Heart left ventricle (tissue), 16 donors: ENCODE measurements at regions not wholly inside any gene's neighbourhood (a gene's known extent, or its start where the extent isn't known, plus 50 kb on each side); places are given as distances from the start of the nearest gene placed in this dataset.

Experiments
- ATAC-seq, 4 donors: fragments of 200-7000 bp; cut with Tn5 transposase; one replicate each; pipeline ENCODE4 v1.9.1; 2020 to 2022; ENCODE audit warnings: moderate library complexity in 4 of 4, mild to moderate bottlenecking in 3 of 4, moderate number of reproducible peaks in 1 of 4
- DNase-seq, 5 donors: peaks; one replicate each; pipeline ENCODE4 v3.0.0-alpha.2; 2020
- H3K27ac ChIP-seq, 12 donors: fragments of 200-600 bp; sonication (generic) in 4 of 12; one replicate each; pipeline versions ENCODE4 v1.5.0 to v1.8.0; 2016 to 2022; ENCODE audit warnings: mild to moderate bottlenecking in 2 of 12
- H3K27me3 ChIP-seq, 9 donors: fragments of 200-600 bp; sonication (generic) in 2 of 9; one replicate each; pipeline versions ENCODE4 v1.5.1 to v1.8.0; 2016 to 2022; ENCODE audit warnings: mild to moderate bottlenecking in 3 of 9
- H3K36me3 ChIP-seq, 9 donors: fragments of 200-600 bp; sonication (generic) in 2 of 9; one replicate each; pipeline versions ENCODE4 v1.5.0 to v1.8.0; 2018 to 2022; ENCODE audit warnings: mild to moderate bottlenecking in 2 of 9
- H3K4me1 ChIP-seq, 12 donors: fragments of 200-600 bp; sonication (generic) in 4 of 12; one replicate each; pipeline versions ENCODE4 v1.5.0 to v1.8.0; 2016 to 2022; ENCODE audit warnings: mild to moderate bottlenecking in 3 of 12
- H3K4me3 ChIP-seq, 12 donors: fragments of 200-600 bp; sonication (generic) in 4 of 12; one replicate each; pipeline versions ENCODE4 v1.5.0 to v1.8.0; 2017 to 2022; ENCODE audit warnings: mild to moderate bottlenecking in 9 of 12, moderate library complexity in 4 of 12
- H3K9me3 ChIP-seq, 12 donors: fragments of 200-600 bp; sonication (generic) in 4 of 12; one replicate each; pipeline versions ENCODE4 v1.5.0 to v1.8.0; 2016 to 2022; ENCODE audit warnings: mild to moderate bottlenecking in 1 of 12
- CTCF ChIP-seq, 12 donors: fragments of 200-600 bp; sonication (generic) in 4 of 12; IDR thresholded peaks; one replicate each; pipeline versions ENCODE4 v1.5.0 to v1.8.0; 2018 to 2022; ENCODE audit warnings: antibody characterized with exemption in 12 of 12, mild to moderate bottlenecking in 5 of 12
- POLR2A ChIP-seq, 2 donors: fragments of 450-650 bp; IDR thresholded peaks; one replicate each; pipeline ENCODE4 v1.6.1; 2017; ENCODE audit warnings: antibody characterized with exemption in 2 of 2, mild to moderate bottlenecking in 2 of 2, moderate library complexity in 2 of 2
- WGBS, 4 donors: extraction: QIAGEN DNeasy Blood & Tissue Kit in 2 of 4; methylation state at CpG; one replicate each; pipeline versions ENCODE4 v1.1.5 to v1.1.7; 2013 to 2018; 5-methylcytosine and 5-hydroxymethylcytosine counted together
- intact Hi-C, 10 donors: fragments of 100-400 bp; cut with DNase I; formaldehyde crosslinking; loops; one replicate each; pipeline versions ENCODE4 v1.11.1 to v1.14.2; 2022
- donor health status: ischemic (EF 13 %, LVEDD 7.1; RV severe dilation, severe dysfunction).
- donor health status: healthy with polysubstance abuse.
- donor health status: DM: no; HTN: yes; CAD: no.
- donor health status: DM: no; HTN: no; CAD: no.
- donor health status: ischemic (EF 25% LVEDD 6.9; RV normal size, moderate dysfunction).
- donor health status: ischemic (EF 25% LVEDD 5.7; RV mildly dilated, moderate dysfunction).
- donor health status: healthy.
- donor health status: DM: yes; HTN: yes; CAD: no.
- donor health status: ischemic (EF 35%, LVEDD 5.7; RV mildly dilated, moderate dysfunction).
- donor health status: nonischemic (EF 11% LVEDD 7.7; RV severe dilation, severe dysfunction).
- donor health status: DM: yes; HTN: yes; CAD: no.
- donor health status: PGD.
- donor health status: ischemic (EF 29% LVEDD 5.4; RV normal size, mild dysfunction).
- donor health status: nonischemic (EF 23%, LVEDD 6.1; RV moderate dilation, normal function).

- no peaks in the 10 kb centered on the region for H3K36me3 ChIP-seq
- 76 to 79% (median 79%) methylated on average over 3 of the region's 3 CpGs for WGBS, 4 donors
- DNase-seq (no peak), ATAC-seq (no peak)
- no peaks in the 10 kb centered on the region for H3K27me3 ChIP-seq
- intact Hi-C loops: loop anchor here in 1 of 10 donors (5.0 kb wide), 1 partner anchor 340 kb away; no protein-coding TSS in a partner anchor
- H3K4me3 ChIP-seq: no peak overlapping the region
- H3K9me3 ChIP-seq: no peaks in the 10 kb centered on the region
- no peak for TF ChIP-seq CTCF (IDR thresholded peaks at IDR 0.05)
- no peak for TF ChIP-seq POLR2A (IDR thresholded peaks at IDR 0.05)
- H3K27ac ChIP-seq: no peak overlapping the region
- peaks cover 0 to 5% (median 0%) of the 10 kb centered on the region in 12 donors for H3K4me1 ChIP-seq
Observed at GRCh38 chr4:107392380-107392779, 327.7 kb downstream of the PAPSS1 start.

GRCh38 chr4:107391630-107392028 is 328.4 kb downstream of the PAPSS1 start:
- WGBS, 4 donors: 74 to 81% (median 78%) methylated on average over 3 of the region's 3 CpGs
- no peaks in the 10 kb centered on the region for H3K36me3 ChIP-seq
- TF ChIP-seq POLR2A (IDR thresholded peaks at IDR 0.05) (no peak), CTCF (IDR thresholded peaks at IDR 0.05) (no peak)
- no peaks in the 10 kb centered on the region for H3K27me3 ChIP-seq
- ATAC-seq (no peak), DNase-seq (no peak)
- intact Hi-C loops: loop anchor here in 1 of 10 donors (5.0 kb wide), 1 partner anchor 341 kb away; no protein-coding TSS in a partner anchor
- H3K9me3 ChIP-seq: no peaks in the 10 kb centered on the region
- peaks cover 0 to 5% (median 0%) of the 10 kb centered on the region in 12 donors for H3K4me1 ChIP-seq
- H3K4me3 ChIP-seq: no peak overlapping the region
- H3K27ac ChIP-seq: no peak overlapping the region

GRCh38 chr4:107391009-107391629 is 328.9 kb downstream of the PAPSS1 start:
- Histone ChIP-seq H3K4me3 (no peak overlapping the region), H3K27ac (no peak overlapping the region), H3K9me3 (no peaks in the 10 kb centered on the region), H3K36me3 (no peaks in the 10 kb centered on the region), H3K4me1 (peaks cover 0 to 5% (median 0%) of the 10 kb centered on the region in 12 donors), H3K27me3 (no peaks in the 10 kb centered on the region)
- DNase-seq: no peak
- ATAC-seq: no peak
- TF ChIP-seq POLR2A (IDR thresholded peaks at IDR 0.05) (no peak), CTCF (IDR thresholded peaks at IDR 0.05) (no peak)
- intact Hi-C loops: loop anchor here in 1 of 10 donors (5.0 kb wide), 1 partner anchor 341 kb away; no protein-coding TSS in a partner anchor
- WGBS, 4 donors: 72 to 83% (median 79%) methylated on average over 2 of the region's 2 CpGs

GRCh38 chr4:107389965-107390364 is 330.1 kb downstream of the PAPSS1 start:
- H3K36me3 ChIP-seq: no peaks in the 10 kb centered on the region
- H3K27me3 ChIP-seq: no peaks in the 10 kb centered on the region
- peaks cover 0 to 5% (median 0%) of the 10 kb centered on the region in 12 donors for H3K4me1 ChIP-seq
- no peak for ATAC-seq
- DNase-seq: no peak
- H3K9me3 ChIP-seq: no peaks in the 10 kb centered on the region
- no peak overlapping the region for H3K27ac ChIP-seq
- intact Hi-C loops: loop anchor here in 1 of 10 donors (5.0 kb wide), 1 partner anchor 342 kb away; no protein-coding TSS in a partner anchor
- TF ChIP-seq CTCF (IDR thresholded peaks at IDR 0.05) (no peak), POLR2A (IDR thresholded peaks at IDR 0.05) (no peak)
- H3K4me3 ChIP-seq: no peak overlapping the region
